ENCODE measurements at regions not wholly inside any gene's neighbourhood (a gene's known extent, or its start where the extent isn't known, plus 50 kb on each side); places are given as distances from the start of the nearest gene placed in this dataset.
A peak's percentile ranks its signal among the peaks of the same experiment; 100 is the strongest.

- TF ChIP-seq CTCF (IDR thresholded peaks at IDR 0.05; ENCODE audit: low read depth, low read length, missing control alignments), result no peak
- H3K4me3 ChIP-seq (replicated peaks; ENCODE audit: low read depth, low read length), result no peak overlapping the region
- no peak for DNase-seq (ENCODE audit: extremely low read depth, low read depth)
These were observed 84.4 kb upstream of the PGBD5 start for GRCh38 chr1:230510496-230510895.

- H3K4me3 ChIP-seq (replicated peaks; ENCODE audit: low read depth, low read length), result no peak overlapping the region
- TF ChIP-seq CTCF (IDR thresholded peaks at IDR 0.05; ENCODE audit: low read depth, low read length, missing control alignments), result no peak
- peak; percentile 15 for DNase-seq (ENCODE audit: extremely low read depth, low read depth)
These were observed 83.3 kb upstream of the PGBD5 start for GRCh38 chr1:230509281-230509977.

- no peak for TF ChIP-seq CTCF (IDR thresholded peaks at IDR 0.05; ENCODE audit: low read depth, low read length, missing control alignments)
- H3K4me3 ChIP-seq (replicated peaks; ENCODE audit: low read depth, low read length), result no peak overlapping the region
- no peak for DNase-seq (ENCODE audit: extremely low read depth, low read depth)
These were observed 81.7 kb upstream of the PGBD5 start for GRCh38 chr1:230507666-230508402.

GRCh38 chr1:230507236-230507635, 81.1 kb upstream of the PGBD5 start:
- no peak for DNase-seq (ENCODE audit: extremely low read depth, low read depth)
- no peak for TF ChIP-seq CTCF (IDR thresholded peaks at IDR 0.05; ENCODE audit: low read depth, low read length, missing control alignments)
- no peak overlapping the region for H3K4me3 ChIP-seq (replicated peaks; ENCODE audit: low read depth, low read length)

GRCh38 chr1:230506451-230506850, 80.3 kb upstream of the PGBD5 start:
- DNase-seq (ENCODE audit: extremely low read depth, low read depth), result no peak

GRCh38 chr1:230504310-230504709, 78.2 kb upstream of the PGBD5 start:
- no peak overlapping the region for H3K4me3 ChIP-seq (replicated peaks; ENCODE audit: low read depth, low read length)
- no peak for TF ChIP-seq CTCF (IDR thresholded peaks at IDR 0.05; ENCODE audit: low read depth, low read length, missing control alignments)
- no peak for DNase-seq (ENCODE audit: extremely low read depth, low read depth)

More at GRCh38 chr1:230506451-230506850, 80.3 kb upstream of the PGBD5 start:
- no peak overlapping the region for H3K4me3 ChIP-seq (replicated peaks; ENCODE audit: low read depth, low read length)
- no peak for TF ChIP-seq CTCF (IDR thresholded peaks at IDR 0.05; ENCODE audit: low read depth, low read length, missing control alignments)
